SK-N-SH treated with all-trans-retinoic acid at 6 μM for 48 hours (cell line): ENCODE measurements at regions not wholly inside any gene's neighbourhood (a gene's known extent, or its start where the extent isn't known, plus 50 kb on each side); places are given as distances from the start of the nearest gene placed in this dataset.

ENCODE experiments used
- ESRRG ChIP-seq: fragments of 250-450 bp; sonication (Bioruptor Pico); IDR thresholded peaks from 2 replicates; pipeline ENCODE4 v1.6.1; 2021; ENCODE audit warnings: mild to moderate bottlenecking
- TF ChIP-seq, protein P1 (sequence below): fragments of 250-450 bp; sonication (Bioruptor Pico); IDR thresholded peaks from 2 replicates; pipeline ENCODE4 v1.5.0; 2020; ENCODE audit warnings: mild to moderate bottlenecking, moderate library complexity

DNA sequence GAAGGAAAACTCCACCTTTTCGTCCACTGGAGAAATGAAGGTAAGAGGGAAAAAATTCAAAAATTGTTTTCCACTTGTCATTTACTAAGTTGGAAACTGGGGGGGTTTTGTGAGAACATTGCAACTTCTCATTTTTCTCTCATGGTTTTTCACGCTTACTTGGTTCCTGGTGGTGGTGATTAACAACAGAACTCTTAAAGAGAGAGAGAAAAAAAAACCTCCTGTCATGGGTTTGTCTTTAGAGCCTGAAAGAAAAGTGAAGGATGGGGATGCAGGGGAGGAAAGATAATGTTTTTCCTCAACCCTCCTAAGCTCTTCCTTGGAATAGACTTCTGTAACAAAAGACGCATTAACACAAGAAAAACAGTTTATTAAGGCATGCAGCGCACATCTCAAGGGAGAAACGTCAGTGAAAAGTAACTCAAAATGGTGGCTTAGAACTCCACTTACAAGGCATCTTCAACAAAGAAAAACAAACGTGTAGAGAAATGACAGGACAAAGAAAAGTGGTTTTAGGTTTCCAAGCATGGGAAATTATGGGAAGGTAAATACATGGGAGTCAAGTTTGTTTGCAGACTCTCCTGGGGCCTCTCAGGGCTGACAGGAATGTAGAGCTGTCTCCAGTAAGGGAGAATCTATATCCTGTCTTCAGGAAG, 81.9 kb upstream of the ATF7IP start:
- TF ChIP-seq ESRRG (CRISPR knock-in tag), result no peak
- TF ChIP-seq, protein P1, sequence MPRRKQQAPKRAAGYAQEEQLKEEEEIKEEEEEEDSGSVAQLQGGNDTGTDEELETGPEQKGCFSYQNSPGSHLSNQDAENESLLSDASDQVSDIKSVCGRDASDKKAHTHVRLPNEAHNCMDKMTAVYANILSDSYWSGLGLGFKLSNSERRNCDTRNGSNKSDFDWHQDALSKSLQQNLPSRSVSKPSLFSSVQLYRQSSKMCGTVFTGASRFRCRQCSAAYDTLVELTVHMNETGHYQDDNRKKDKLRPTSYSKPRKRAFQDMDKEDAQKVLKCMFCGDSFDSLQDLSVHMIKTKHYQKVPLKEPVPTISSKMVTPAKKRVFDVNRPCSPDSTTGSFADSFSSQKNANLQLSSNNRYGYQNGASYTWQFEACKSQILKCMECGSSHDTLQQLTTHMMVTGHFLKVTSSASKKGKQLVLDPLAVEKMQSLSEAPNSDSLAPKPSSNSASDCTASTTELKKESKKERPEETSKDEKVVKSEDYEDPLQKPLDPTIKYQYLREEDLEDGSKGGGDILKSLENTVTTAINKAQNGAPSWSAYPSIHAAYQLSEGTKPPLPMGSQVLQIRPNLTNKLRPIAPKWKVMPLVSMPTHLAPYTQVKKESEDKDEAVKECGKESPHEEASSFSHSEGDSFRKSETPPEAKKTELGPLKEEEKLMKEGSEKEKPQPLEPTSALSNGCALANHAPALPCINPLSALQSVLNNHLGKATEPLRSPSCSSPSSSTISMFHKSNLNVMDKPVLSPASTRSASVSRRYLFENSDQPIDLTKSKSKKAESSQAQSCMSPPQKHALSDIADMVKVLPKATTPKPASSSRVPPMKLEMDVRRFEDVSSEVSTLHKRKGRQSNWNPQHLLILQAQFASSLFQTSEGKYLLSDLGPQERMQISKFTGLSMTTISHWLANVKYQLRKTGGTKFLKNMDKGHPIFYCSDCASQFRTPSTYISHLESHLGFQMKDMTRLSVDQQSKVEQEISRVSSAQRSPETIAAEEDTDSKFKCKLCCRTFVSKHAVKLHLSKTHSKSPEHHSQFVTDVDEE, result no peak
